RWPE1 (cell line): ENCODE measurements at regions not wholly inside any gene's neighbourhood (a gene's known extent, or its start where the extent isn't known, plus 50 kb on each side); places are given as distances from the start of the nearest gene placed in this dataset.

ENCODE experiments used
- CTCF ChIA-PET: fragments of 350-600 bp; sonication (Branson Sonifier 250); formaldehyde crosslinking; extraction: SDS; loops from one replicate; lab custom pipeline; 2021; lab: Yijun Ruan, JAX
- POLR2A ChIA-PET: fragments of 400-600 bp; formaldehyde crosslinking; extraction: SDS; loops from one replicate; lab custom pipeline; 2020; ENCODE audit warnings: antibody characterized with exemption; ENCODE audit not compliant: low non-redundant PET; lab: Yijun Ruan, JAX
- DNase-seq: peaks from one replicate; pipeline ENCODE4 v3.0.0; 2012; ENCODE audit warnings: low spot score
- H3K27ac ChIP-seq: fragments of 450-650 bp; 2 replicates; pipeline ENCODE4 v1.5.1; 2017
- TF ChIP-seq, protein P1 (sequence below): fragments of 450-650 bp; conservative IDR thresholded peaks from 2 replicates; pipeline ENCODE4 v1.5.1; 2017; ENCODE audit warnings: low read depth, mild to moderate bottlenecking

DNA sequence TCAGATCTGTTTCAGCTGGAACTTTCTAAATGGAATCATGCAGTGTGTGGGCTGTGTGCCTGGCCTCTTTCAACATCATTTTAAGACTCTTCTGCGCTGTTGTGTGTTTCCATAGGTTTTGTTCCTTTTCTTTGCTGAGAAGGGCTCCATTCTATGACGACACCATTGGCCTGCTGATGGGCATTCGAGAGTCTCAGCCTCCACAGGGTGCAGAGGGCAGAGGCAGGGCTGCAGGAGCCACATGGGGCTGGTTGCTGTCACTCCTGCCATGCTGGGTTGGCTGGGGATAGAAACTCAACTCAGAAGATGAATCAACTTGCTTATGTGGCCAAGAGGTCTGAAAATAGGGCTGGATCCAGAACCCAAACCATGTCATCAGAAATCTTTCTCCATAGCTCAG lies 68.5 kb upstream of the SLCO4A1 start:
- TF ChIP-seq, protein P1, sequence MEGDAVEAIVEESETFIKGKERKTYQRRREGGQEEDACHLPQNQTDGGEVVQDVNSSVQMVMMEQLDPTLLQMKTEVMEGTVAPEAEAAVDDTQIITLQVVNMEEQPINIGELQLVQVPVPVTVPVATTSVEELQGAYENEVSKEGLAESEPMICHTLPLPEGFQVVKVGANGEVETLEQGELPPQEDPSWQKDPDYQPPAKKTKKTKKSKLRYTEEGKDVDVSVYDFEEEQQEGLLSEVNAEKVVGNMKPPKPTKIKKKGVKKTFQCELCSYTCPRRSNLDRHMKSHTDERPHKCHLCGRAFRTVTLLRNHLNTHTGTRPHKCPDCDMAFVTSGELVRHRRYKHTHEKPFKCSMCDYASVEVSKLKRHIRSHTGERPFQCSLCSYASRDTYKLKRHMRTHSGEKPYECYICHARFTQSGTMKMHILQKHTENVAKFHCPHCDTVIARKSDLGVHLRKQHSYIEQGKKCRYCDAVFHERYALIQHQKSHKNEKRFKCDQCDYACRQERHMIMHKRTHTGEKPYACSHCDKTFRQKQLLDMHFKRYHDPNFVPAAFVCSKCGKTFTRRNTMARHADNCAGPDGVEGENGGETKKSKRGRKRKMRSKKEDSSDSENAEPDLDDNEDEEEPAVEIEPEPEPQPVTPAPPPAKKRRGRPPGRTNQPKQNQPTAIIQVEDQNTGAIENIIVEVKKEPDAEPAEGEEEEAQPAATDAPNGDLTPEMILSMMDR: no peak
- POLR2A ChIA-PET: no interaction called here
- H3K27ac ChIP-seq: no peak overlapping the region
- CTCF ChIA-PET: interaction anchor here (0.5 kb wide), 1 partner anchor 74 kb away, joined by 3 read pairs; no protein-coding TSS in a partner anchor
- no peak for DNase-seq

DNA sequence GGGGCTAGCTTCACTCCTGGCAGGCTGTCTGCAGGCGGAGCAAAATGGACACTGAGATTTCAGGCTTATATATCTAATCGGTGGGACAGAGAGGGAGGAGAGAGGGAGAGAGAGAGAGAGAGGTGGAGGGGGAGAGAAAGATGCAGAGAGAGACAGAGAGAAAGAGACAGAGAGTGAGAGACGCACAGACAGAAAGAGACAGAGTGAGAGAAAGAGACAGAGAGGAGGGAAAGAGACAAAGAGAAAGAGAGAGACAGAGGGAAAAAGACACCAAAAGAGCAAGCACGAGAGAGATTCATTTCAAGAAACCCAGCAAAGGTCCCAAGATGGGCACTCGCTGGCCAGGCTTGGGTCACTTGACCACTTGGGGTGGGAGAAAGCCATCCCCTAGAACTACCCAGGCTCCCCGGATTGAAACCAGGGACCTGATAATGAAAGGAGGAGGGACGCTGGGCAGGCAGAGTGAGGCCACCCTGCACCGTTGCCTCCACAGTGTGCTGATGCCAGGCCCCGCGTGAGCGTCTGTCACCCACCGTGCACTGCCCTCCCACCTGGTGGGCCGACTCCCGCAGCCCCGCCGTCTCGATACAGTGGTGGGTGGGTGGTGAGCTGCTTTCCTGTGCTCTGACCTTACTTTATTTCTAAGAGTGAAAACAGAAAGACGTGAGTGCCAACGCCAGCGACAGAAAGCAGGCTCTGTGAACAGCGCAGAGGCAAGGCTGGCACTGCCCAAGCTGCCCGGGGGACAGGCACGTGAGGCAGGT lies 67.9 kb upstream of the SLCO4A1 start:
- H3K27ac ChIP-seq: no peak overlapping the region
- CTCF ChIA-PET: interaction anchor here (0.6 to 3.3 kb wide), 2 partner anchors 29 to 43 kb away, joined by 3 to 18 read pairs; no protein-coding TSS in a partner anchor
- DNase-seq: no peak
- POLR2A ChIA-PET: no interaction called here
- TF ChIP-seq, protein P1: no peak

DNA sequence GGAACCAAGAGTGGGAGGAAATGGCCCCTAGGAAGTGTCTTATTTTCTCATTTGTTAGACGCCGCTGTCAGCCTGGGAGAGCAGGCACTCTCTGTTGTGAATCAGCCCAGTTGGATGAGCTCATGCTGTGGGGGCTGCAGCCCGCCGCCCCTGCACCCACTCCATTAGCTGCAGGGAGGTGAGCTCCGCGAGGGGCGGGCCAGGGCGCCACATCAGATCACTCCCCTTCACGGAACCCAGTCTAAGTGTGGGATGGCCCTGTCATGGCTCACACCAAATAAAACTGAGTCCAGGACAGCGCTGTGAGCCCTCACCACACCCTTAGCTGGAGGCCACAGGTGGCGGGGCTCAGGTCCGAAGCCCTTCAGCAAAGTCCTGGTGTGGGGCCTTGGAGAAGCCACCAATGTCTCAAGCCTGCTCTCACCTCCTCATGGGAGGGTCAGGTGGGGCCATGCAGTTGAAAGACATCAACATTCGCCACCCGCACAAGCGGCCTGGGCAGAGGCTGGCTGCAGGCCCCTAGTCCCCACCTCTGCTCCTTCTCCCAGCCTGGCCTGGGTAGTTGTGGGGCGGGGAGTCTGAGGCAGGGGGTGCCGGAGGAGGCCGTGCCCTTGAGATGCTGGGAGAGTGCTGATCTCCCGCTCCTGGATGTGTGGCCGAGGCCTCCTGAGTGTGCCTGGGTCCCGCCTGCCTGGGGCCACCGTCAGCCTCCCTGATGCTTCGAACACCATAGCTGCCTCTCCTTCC lies 66.2 kb upstream of the SLCO4A1 start:
- TF ChIP-seq, protein P1: no peak
- ChIA-PET POLR2A (no interaction called here), CTCF (interaction anchor here (0.6 to 3.3 kb wide), 6 partner anchors 14 to 566 kb away, joined by 3 to 18 read pairs (median 4); no protein-coding TSS in a partner anchor)
- no peak for DNase-seq
- no peak overlapping the region for H3K27ac ChIP-seq

DNA sequence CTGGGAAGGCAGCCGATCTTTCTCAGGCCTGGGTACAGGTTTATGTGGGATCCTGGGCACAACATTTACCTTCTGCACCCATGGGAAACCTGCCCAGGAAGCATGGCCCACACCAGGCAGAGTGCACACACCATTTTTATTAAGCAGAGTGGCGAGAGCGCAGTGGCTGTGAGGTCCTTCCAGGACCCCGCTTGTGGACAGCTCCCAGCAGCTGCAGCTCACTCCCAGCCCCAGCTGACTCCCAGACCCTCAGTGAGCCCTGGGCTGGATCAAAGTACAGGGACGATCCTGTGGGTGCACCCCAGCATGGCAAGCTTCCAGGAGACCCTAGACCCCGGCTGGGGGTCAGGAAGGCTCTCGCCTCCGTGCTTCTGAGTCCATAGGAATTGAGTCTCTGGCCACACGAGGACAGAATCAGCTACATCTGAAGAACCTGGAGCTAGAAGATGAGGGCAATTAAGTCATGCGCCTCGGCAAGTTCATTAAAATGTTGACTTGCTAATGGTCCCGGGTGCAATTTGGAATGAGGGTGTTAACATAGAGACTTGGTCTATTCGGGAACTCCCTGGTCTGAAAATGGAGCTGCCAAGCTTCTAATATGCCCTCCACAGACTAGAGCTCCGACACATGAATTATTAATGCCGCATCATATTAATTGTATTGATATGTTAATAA lies 65.4 kb upstream of the SLCO4A1 start:
- POLR2A ChIA-PET: no interaction called here
- CTCF ChIA-PET: interaction anchor here (0.5 to 3.3 kb wide), 9 partner anchors 9 to 295 kb away, joined by 3 to 18 read pairs (median 4); no protein-coding TSS in a partner anchor
- TF ChIP-seq, protein P1: no peak
- no peak for DNase-seq
- H3K27ac ChIP-seq: no peak overlapping the region

DNA sequence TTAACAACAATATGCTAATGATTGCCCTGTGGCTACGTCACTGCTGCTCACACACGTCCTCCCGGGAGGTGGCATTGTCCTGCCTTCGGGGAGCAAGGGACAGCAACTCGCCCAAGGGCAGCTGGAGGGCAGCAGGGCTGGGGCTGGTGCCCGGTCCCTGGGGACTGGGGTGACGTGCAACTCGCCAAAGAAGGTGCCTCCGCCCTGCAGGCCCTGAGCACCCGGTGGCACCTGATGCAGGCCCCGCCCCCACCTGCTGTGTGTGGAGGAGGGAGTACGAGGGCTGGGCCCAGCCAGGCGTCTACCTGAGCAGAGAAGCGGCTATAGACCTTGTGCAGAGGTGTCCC lies 64.8 kb upstream of the SLCO4A1 start:
- ChIA-PET CTCF (interaction anchor here (0.6 to 3.3 kb wide), 6 partner anchors 9 to 214 kb away, joined by 3 to 18 read pairs (median 4); no protein-coding TSS in a partner anchor), POLR2A (no interaction called here)
- no peak overlapping the region for H3K27ac ChIP-seq
- DNase-seq: no peak
- TF ChIP-seq, protein P1: no peak
